Right lung (tissue), 2 donors: ENCODE measurements at regions not wholly inside any gene's neighbourhood (a gene's known extent, or its start where the extent isn't known, plus 50 kb on each side); places are given as distances from the start of the nearest gene placed in this dataset.
"Not testable (repeated sequence)": the region's sequence is repeated elsewhere in the genome, so short reads cannot be mapped to it uniquely, and the experiment has no call there.

Experiments used
- DNase-seq, 2 donors: peaks; one replicate each; pipeline ENCODE4 v3.0.0-alpha.2; 2013

DNA sequence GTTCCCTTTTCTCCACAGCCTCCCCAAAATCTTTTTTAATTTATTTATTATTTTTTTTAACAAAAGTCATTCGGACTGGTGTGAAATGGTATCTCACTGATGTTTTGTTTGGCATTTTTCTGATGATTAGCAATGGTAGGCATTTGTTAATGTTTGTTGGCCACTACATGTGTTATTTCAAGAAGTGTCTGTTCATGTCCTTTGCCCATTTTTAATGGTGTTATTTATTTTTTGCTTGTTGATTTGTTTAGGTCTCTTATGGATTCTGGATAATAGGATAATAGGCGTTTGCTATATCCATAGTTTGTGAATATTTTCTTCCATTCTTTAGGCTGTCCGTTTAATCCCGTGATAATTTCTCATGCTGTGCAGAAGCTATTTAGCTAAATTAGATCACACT is 596.5 kb upstream of the DEFB115 start:
- not testable (repeated sequence) for DNase-seq

DNA sequence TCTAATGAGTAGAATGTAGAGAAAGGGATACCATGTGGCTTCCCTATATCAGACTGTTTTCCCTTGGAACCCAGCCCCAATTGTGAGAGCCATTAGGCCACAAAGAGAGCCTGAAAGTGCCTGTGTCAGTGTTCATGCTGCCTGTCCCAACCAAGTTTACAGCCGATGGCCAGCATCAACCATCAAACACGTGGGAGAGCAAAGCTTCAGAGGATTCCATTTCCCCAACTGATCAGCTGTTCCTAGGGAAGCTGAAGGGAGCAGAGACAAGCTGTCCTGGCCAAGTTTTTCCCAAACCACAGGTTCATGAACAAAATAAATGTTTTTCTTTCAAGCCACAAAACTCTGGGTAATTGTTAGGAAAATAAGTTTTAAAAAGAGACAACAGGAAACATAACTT is 589.0 kb upstream of the DEFB115 start:
- DNase-seq: not testable (repeated sequence)

DNA sequence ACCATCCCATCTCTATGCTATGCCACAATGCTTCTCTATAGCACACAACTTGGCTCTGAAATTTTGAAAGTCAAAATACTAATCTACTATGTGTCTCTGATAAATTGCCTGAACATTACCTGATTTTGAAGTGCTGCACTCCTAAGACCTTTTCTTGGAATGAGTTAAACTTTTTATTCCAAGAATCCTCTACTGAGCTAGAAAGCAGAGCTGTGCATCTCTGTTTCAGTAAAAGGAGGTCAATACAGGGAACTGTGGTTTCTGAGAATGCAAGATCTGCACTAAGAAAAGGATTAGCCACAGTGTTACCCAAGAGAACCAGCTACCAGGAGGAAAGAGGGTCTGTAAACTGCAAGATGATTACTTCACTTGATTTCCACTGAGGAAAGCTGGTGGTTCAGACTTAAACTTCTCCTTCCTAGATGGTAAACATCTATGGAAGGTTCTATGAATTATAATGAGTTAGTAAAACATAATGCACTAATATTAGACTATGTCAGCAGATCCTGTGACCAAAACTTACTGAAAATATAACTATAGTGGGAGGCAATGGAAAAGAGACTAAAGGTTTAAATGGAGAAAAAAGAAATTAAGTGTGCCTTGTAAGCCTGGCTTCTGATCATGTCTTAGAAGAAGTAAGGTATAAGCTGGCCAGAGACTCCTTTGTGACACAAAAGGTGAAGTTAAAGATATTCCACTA is 588.0 kb upstream of the DEFB115 start:
- DNase-seq: not testable (repeated sequence)

DNA sequence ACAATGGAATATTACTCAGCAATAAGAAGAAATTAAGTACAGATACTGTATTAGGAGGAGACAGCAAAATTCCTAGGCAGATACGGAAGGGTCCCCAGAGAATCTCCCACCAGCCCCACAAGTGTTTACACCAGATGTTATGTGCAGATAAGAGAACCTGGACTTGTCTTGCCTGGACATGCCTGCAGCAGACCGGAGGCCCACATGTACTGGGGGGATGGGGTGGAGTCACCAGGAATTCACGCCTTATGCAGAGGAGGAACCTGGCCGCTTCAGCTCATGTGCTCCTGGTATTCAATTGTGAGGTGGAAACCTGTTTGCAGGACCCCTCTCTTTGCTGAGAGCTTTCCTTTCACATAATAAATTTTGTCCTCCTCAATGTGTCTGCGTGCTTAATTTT is 586.3 kb upstream of the DEFB115 start:
- DNase-seq: not testable (repeated sequence)

DNA sequence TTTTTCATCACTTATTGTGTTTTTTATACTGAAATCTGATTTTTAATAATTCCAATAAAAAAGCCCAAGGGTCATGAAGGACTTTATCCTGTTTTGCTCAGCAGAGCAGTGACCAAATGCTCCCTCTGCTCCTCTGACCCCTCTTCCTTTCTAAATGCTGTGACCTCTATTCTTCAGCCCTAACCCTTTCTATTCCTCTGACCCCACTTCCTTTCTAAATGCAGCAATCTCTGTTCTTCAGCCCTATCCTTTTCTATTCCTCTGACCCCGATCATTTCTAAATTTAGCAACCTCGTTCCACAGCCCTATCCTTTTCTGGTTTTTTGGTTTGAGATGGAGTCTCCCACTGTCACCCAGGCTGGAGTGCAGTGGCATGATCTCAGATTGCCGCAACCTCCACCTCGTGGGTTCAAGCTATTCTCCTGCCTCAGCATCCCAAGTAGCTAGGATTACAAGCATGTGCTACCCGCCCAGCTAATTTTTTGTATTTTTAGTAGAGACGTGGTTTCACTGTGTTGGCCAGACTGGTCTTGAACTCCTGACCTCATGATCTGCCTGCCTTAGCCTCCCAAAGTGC is 581.4 kb upstream of the DEFB115 start:
- DNase-seq: not testable (repeated sequence)

DNA sequence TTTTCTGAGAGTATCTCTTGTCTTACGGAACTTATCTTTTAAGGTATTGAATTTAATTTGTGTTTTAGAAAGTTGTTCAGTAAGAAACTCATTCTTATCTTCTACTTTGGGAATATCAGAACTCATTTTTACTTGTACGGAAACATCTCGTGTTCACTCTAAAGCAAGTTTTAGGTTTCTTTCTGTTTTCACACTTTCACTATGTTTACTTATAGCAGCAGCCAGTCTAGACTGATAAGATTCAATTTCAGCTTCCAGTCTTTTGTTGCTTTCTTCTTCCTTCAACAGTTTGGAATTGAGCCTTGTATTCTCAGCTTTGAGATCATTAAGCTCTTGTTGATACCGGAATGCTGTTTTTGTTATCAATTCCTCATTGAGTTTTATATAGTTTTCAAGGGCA is 575.2 kb upstream of the DEFB115 start:
- DNase-seq: not testable (repeated sequence)

DNA sequence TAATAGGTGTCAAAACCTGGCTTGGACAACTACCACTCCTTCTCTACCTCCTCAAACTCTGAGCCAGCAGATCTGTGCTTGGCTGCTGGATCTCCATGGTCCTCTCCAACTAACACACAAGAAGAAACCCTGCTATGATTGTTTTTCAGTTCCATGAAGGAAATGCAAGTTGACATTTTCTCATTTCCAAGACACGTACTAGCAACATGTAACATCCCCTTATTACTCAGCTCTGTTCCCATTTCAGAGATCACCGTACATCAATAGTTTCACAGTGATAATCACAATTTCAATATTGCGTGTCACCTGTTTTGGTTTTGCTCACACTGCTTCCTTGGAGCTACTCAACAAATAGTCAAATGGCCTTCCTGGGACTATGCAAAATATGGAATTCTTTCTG is 544.6 kb upstream of the DEFB115 start:
- not testable (repeated sequence) for DNase-seq

DNA sequence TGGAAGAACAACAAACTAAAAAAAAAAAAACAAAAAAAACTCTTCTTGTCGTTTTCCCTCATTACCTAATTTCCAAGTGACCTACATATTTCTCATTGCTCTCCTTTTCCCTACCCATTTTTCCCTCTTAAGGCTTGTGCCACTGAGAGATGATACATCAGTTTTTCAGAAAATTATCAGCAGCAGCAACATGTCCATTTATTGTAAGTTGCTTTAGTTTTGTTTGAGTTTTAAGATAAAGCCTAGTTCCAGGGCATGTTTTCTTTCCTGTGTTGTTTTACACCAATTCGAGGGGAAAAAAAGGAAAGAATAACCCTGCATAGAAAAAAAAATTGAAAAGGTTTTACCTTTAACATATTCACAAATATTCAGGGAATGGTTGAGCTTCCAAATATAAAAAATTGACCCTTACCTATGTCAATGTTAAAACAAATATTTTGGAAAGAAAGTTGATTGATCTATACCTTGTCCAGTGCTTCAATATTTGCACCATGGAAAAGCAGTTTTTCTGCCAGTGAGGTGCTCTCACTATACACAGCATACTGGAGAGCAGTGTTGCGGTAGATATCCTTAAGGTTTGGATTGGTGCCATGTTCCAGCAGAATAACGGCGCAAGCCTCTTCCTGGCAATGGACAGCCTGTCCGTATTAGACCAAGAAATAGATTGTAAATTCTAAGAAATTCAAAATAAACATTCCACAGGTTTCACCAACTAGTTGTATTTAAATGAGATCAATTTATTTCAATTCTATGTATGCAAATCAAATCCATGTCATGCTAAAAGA is 537.9 kb upstream of the DEFB115 start:
- not testable (repeated sequence) for DNase-seq

DNA sequence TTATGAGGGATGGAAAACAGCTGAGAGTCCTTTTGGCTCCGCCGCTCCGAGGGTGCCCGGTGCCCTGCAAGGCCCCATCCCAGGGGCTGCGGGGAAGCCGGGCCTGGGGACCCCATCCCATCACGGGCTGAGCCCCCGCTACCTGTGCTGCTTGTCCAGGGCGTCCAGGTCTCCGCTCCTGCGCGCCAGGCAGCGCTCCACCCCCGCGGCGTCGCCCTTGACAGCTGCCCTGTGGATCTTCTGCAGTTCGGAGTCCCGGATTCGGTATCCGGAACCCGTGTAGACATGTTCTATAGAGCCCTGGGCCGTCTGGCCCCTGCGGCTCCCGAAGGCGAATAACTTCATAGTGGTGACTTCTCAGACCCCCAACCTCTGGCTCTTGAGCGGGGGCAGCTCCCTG is 534.0 kb upstream of the DEFB115 start:
- DNase-seq: not testable (repeated sequence)

DNA sequence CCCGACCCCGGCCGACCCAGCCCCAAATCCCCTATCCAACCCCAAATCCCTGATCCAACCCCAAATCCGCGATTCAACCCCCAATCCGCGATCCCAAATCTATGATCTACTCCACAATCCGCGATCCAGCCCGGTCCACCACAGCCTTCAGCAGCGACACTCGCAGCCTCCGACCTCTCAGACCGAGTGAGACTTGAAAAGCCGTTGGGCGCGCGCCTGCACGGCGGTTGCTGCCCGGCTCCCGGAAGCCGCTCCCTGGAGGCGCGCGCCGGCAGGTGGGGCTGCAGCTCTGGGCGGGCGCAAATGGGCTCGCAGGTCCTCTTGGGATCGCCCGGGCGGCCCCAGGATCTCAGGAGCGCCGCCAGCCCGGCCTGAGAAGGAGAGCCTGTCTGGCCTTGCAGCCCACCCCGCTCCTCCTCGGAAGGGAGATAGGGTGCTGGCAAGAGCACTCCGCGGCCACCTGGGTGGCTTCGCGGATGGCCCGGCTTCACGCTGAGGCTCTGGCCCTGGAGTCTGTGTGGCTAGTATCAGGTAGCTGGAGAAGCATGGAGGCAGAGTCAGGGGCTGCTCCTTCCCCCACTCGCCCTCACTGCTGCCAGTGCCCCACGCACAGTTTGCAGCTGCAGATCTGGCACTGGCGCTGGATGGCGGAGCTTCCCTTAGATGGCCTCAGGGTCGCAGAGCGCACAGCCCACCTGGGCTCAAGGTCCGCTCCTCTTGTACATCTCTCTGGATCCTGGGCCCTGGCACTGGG is 533.4 kb upstream of the DEFB115 start:
- peak in 1 of 2 donors; percentile 5 for DNase-seq

DNA sequence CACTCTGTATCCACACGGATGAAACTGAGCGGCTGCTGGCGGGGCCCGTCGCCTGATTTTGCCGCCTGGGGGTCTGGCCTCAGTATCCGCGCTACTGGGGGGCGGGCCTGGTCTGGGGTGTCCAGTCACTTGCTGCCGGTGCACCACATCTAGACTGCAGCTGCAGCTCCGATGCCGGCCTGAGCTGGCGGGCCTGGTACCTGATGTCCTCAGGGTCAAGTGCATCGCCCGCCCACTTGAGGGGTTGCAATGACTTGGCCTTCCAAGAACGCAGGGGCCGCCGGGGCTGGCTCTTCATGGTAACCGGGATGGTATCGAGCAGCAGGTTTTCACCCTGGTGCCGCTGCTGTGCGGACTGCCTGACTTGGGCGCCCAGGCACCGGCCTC is 532.8 kb upstream of the DEFB115 start:
- not testable (repeated sequence) for DNase-seq

DNA sequence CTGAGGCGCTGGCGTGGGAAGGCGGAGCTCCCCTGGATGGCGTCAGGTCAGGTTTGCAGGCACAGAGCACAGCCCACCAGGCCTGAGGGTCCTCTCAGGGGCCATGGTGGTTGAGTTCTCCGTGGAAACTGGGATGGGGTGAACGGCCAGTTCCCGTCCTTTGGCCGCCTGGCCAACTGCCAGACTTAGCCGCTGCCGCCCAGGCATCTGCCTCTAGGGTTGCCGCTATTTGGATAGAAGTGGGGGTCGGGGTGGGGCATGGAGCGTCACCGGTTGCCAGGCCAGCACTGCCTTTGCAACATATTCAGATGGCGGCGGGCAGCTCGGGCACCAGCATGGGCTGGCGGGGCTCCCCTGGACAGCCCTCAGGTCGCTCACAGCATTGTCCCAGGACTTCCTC is 532.3 kb upstream of the DEFB115 start:
- DNase-seq: not testable (repeated sequence)

DNA sequence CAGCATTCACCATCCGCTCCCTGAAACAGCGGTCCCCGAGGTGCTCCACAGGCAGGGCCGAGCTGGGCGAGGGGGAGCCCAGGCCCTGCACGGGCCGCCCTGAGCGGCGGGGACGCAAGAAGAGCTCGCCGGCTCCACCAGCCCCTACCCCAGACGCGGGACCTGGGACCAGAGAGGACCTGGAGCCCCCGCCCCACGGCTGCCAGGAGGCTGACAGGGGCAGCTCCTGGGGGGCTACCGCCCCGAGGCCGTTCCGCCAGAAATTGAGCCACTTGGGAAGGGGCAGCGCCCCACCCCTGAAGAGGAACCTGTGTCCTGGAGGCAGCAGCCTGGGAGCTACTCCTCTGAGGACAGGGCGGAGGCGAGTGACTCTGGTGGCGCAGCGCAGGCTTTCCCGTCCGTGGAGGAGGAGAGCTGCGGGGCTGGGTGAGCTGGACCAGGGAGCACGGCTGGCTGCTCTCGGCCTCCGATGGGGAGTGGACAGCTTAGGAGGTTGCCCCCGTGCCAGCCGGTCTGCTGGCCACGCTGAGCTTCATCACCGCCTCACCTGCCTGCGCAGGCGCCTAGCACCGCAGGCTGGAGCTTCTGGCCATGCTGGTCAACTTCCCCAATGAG is 529.1 kb upstream of the DEFB115 start:
- DNase-seq: not testable (repeated sequence)
